SH-SY5Y (cell line): ENCODE measurements at regions not wholly inside any gene's neighbourhood (a gene's known extent, or its start where the extent isn't known, plus 50 kb on each side); places are given as distances from the start of the nearest gene placed in this dataset.

ENCODE experiments used
- GATA2 ChIP-seq: IDR thresholded peaks from 2 replicates; pipeline ENCODE4 v1.6.1; 2011; ENCODE audit warnings: mild to moderate bottlenecking, low read depth, low read length
- GATA3 ChIP-seq: IDR thresholded peaks from 2 replicates; pipeline ENCODE4 v1.6.1; 2011; ENCODE audit warnings: low read depth, mild to moderate bottlenecking, low read length, moderate library complexity

- TF ChIP-seq GATA2 (no peak), GATA3 (no peak)
These were observed 1045.9 kb downstream of the MCTP2 start for GRCh38 chr15:95277266-95277665.

GRCh38 chr15:95278532-95279245 lies 1047.3 kb downstream of the MCTP2 start:
- TF ChIP-seq GATA2 (no peak), GATA3 (no peak)

- TF ChIP-seq GATA3, result no peak
- no peak for TF ChIP-seq GATA2
These were observed 1048.1 kb downstream of the MCTP2 start for GRCh38 chr15:95279277-95280019.

GRCh38 chr15:95280711-95281110 lies 1049.3 kb downstream of the MCTP2 start:
- TF ChIP-seq GATA3 (no peak), GATA2 (no peak)

GRCh38 chr15:95281470-95281869 lies 1049.0 kb upstream of the NR2F2 start:
- TF ChIP-seq GATA2 (no peak), GATA3 (no peak)

- TF ChIP-seq GATA3 (no peak), GATA2 (no peak)
These were observed 1046.0 kb upstream of the NR2F2 start for GRCh38 chr15:95284492-95284891.

- TF ChIP-seq GATA2 (no peak), GATA3 (no peak)
These were observed 1045.5 kb upstream of the NR2F2 start for GRCh38 chr15:95284933-95285421.

- TF ChIP-seq GATA2 (no peak), GATA3 (no peak)
These were observed 1044.1 kb upstream of the NR2F2 start for GRCh38 chr15:95286352-95286880.

- no peak for TF ChIP-seq GATA3
- no peak for TF ChIP-seq GATA2
These were observed 1042.8 kb upstream of the NR2F2 start for GRCh38 chr15:95287720-95288103.

GRCh38 chr15:95288626-95289025 lies 1041.9 kb upstream of the NR2F2 start:
- TF ChIP-seq GATA3, result no peak
- no peak for TF ChIP-seq GATA2

GRCh38 chr15:95290176-95290974 lies 1040.1 kb upstream of the NR2F2 start:
- no peak for TF ChIP-seq GATA3
- no peak for TF ChIP-seq GATA2

GRCh38 chr15:95291898-95292472 lies 1038.5 kb upstream of the NR2F2 start:
- TF ChIP-seq GATA3 (no peak), GATA2 (no peak)

- TF ChIP-seq GATA2, result no peak
- no peak for TF ChIP-seq GATA3
These were observed 1037.6 kb upstream of the NR2F2 start for GRCh38 chr15:95292785-95293450.
